OCI-LY7 (cell line): ENCODE measurements at regions not wholly inside any gene's neighbourhood (a gene's known extent, or its start where the extent isn't known, plus 50 kb on each side); places are given as distances from the start of the nearest gene placed in this dataset.

Experiments used
- BruUV-seq: library from RNA; stranded (reverse); fragments of 400-500 nt; replicated peaks from 2 replicates; lab custom pipeline; 2021; lab: Mats Ljungman, UMichigan
- CTCF ChIA-PET: fragments of 300-600 bp; sonication (Branson Sonifier 250); formaldehyde crosslinking; loops from one replicate; lab custom pipeline; 2022; ENCODE audit warnings: antibody characterized with exemption; ENCODE audit not compliant: unreplicated experiment; lab: Charles Lee
- POLR2A ChIA-PET: fragments of 300-600 bp; sonication (Branson Sonifier 250); formaldehyde crosslinking; loops from one replicate; lab custom pipeline; 2022; ENCODE audit warnings: antibody characterized with exemption; lab: Charles Lee
- DNase-seq: peaks from one replicate; pipeline ENCODE4 v3.0.0-alpha.2; 2015; ENCODE audit warnings: low spot score
- H2AFZ ChIP-seq: fragments of 200-600 bp; sonication (generic), shearing (Covaris generic); 2 replicates; pipeline ENCODE4 v1.6.1; 2014; ENCODE audit warnings: mild to moderate bottlenecking, antibody characterized with exemption, low read length, moderate library complexity
- H3K27ac ChIP-seq: fragments of 200-600 bp; sonication (generic); 2 replicates; pipeline ENCODE4 v1.5.1; 2014; ENCODE audit warnings: mixed run types, low read depth, mild to moderate bottlenecking, moderate library complexity, low read length, inconsistent platforms; ENCODE audit not compliant: poor library complexity, severe bottlenecking
- H3K36me3 ChIP-seq: fragments of 200-600 bp; sonication (generic); 2 replicates; pipeline ENCODE4 v1.6.1; 2014; ENCODE audit warnings: mild to moderate bottlenecking, antibody characterized with exemption, low read length, moderate library complexity, mixed read lengths; ENCODE audit not compliant: insufficient read depth
- H3K4me1 ChIP-seq: fragments of 200-600 bp; sonication (generic); 2 replicates; pipeline ENCODE4 v1.5.1; 2014; ENCODE audit warnings: mild to moderate bottlenecking, low read length; ENCODE audit not compliant: insufficient read depth, poor library complexity, severe bottlenecking
- H3K4me2 ChIP-seq: fragments of 200-600 bp; sonication (generic); 2 replicates; pipeline ENCODE4 v1.6.1; 2014; ENCODE audit warnings: mild to moderate bottlenecking, low read length
- H3K4me3 ChIP-seq: fragments of 200-600 bp; sonication (generic); 2 replicates; pipeline ENCODE4 v1.5.1; 2014; ENCODE audit warnings: mild to moderate bottlenecking, low read depth, low read length; ENCODE audit not compliant: poor library complexity, severe bottlenecking
- H3K79me2 ChIP-seq: fragments of 200-600 bp; sonication (generic); 2 replicates; pipeline ENCODE4 v1.6.1; 2016; ENCODE audit warnings: low read depth, mild to moderate bottlenecking, low read length, moderate library complexity, mixed read lengths; ENCODE audit not compliant: insufficient read depth
- H3K9me2 ChIP-seq: fragments of 200-600 bp; sonication (generic); 2 replicates; pipeline ENCODE4 v1.6.1; 2016; ENCODE audit warnings: mild to moderate bottlenecking, low read length, mixed read lengths; ENCODE audit not compliant: insufficient read depth
- H3K9me3 ChIP-seq: fragments of 200-600 bp; sonication (generic); 2 replicates; pipeline ENCODE4 v1.6.1; 2014; ENCODE audit warnings: mild to moderate bottlenecking, mixed run types, low read length, mixed read lengths
- H4K20me1 ChIP-seq: fragments of 200-600 bp; sonication (generic); 2 replicates; pipeline ENCODE4 v1.6.1; 2014; ENCODE audit warnings: mild to moderate bottlenecking, antibody characterized with exemption, low read length, moderate library complexity, mixed read lengths; ENCODE audit not compliant: insufficient read depth
- EZH2phosphoT487 ChIP-seq: fragments of 200-600 bp; sonication (generic); IDR thresholded peaks from 2 replicates; pipeline ENCODE4 v1.6.1; 2018; ENCODE audit warnings: low read depth, borderline replicate concordance, mild to moderate bottlenecking, mixed run types, antibody characterized with exemption, low read length, moderate library complexity, mixed read lengths
- intact Hi-C: fragments of 100-400 bp; cut with micrococcal nuclease; formaldehyde crosslinking; loops from one replicate; pipeline ENCODE4 v1.10.0; 2022; ENCODE audit not compliant: unreplicated experiment
- TF ChIP-seq, protein P1 (sequence below): fragments of 200-600 bp; sonication (generic); conservative IDR thresholded peaks from 2 replicates; pipeline ENCODE4 v1.5.1; 2014; ENCODE audit warnings: mild to moderate bottlenecking, antibody characterized with exemption, low read length, moderate library complexity, mixed read lengths

DNA sequence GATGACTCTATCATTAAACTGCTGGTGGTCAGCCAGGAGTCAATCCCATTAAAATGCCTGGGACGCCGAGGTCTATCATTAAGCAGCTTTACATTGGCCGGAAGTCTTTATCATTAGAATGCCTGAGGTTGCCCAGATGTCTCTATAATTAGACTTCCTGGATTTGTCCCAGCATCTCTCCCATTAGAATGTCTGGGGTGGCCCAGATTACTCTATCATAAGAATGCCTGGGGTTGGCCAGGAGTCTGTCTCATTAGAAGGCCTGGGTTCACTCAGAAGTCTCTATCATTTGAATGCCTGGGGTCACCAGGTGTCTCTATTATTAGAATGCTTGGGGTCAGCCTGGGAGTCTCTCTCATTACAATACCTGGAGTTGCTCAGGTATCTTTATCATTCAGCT is 2227.2 kb downstream of the TP53TG3F start:
- no peaks in the 10 kb centered on the region for H3K4me1 ChIP-seq
- TF ChIP-seq, protein P1, sequence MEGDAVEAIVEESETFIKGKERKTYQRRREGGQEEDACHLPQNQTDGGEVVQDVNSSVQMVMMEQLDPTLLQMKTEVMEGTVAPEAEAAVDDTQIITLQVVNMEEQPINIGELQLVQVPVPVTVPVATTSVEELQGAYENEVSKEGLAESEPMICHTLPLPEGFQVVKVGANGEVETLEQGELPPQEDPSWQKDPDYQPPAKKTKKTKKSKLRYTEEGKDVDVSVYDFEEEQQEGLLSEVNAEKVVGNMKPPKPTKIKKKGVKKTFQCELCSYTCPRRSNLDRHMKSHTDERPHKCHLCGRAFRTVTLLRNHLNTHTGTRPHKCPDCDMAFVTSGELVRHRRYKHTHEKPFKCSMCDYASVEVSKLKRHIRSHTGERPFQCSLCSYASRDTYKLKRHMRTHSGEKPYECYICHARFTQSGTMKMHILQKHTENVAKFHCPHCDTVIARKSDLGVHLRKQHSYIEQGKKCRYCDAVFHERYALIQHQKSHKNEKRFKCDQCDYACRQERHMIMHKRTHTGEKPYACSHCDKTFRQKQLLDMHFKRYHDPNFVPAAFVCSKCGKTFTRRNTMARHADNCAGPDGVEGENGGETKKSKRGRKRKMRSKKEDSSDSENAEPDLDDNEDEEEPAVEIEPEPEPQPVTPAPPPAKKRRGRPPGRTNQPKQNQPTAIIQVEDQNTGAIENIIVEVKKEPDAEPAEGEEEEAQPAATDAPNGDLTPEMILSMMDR: no peak
- TF ChIP-seq EZH2phosphoT487: no peak
- ChIA-PET POLR2A (no interaction called here), CTCF (no interaction called here)
- no peaks in the 10 kb centered on the region for H4K20me1 ChIP-seq
- H3K4me2 ChIP-seq: no peak overlapping the region
- H3K9me3 ChIP-seq: peaks cover 4% of the 10 kb centered on the region; the same call in 1 of the 2 replicates
- intact Hi-C loops: no loop called here
- H3K36me3 ChIP-seq: no peaks in the 10 kb centered on the region
- no TSS peak for BruUV-seq
- no peak for DNase-seq
- H2AFZ ChIP-seq: no peak overlapping the region
- H3K27ac ChIP-seq: no peak overlapping the region
- no peaks in the 10 kb centered on the region for H3K79me2 ChIP-seq
- no peak overlapping the region for H3K4me3 ChIP-seq
- no peaks in the 10 kb centered on the region for H3K9me2 ChIP-seq

DNA sequence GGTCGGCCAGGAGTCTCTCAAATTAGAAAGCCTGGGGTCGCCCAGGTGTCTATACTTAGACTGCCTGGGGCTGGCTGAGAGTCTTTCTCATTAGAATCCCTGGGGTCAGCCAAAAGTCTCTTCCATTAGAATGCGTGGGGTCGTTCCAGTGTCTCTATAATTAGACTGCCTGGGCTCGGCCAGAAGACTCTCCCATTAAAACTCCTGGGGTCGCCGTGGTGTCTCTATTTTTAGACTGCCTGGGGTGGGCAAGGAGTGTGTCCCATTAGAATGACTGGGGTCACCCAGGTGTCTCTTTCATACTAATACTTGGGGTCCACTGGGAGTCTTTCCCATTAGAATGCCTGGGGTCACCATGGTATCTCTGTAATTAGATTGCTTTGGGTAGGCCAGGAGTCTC is 2227.7 kb downstream of the TP53TG3F start:
- Histone ChIP-seq H4K20me1 (no peaks in the 10 kb centered on the region), H3K79me2 (no peaks in the 10 kb centered on the region), H3K4me2 (no peak overlapping the region), H3K4me1 (no peaks in the 10 kb centered on the region), H3K9me2 (no peaks in the 10 kb centered on the region), H3K4me3 (no peak overlapping the region), H3K9me3 (peaks cover 4% of the 10 kb centered on the region; the same call in 1 of the 2 replicates), H2AFZ (no peak overlapping the region), H3K27ac (no peak overlapping the region), H3K36me3 (no peaks in the 10 kb centered on the region)
- intact Hi-C loops: no loop called here
- CTCF ChIA-PET: no interaction called here
- no peak for TF ChIP-seq EZH2phosphoT487
- TF ChIP-seq, protein P1: no peak
- POLR2A ChIA-PET: no interaction called here
- no TSS peak for BruUV-seq
- DNase-seq: no peak

DNA sequence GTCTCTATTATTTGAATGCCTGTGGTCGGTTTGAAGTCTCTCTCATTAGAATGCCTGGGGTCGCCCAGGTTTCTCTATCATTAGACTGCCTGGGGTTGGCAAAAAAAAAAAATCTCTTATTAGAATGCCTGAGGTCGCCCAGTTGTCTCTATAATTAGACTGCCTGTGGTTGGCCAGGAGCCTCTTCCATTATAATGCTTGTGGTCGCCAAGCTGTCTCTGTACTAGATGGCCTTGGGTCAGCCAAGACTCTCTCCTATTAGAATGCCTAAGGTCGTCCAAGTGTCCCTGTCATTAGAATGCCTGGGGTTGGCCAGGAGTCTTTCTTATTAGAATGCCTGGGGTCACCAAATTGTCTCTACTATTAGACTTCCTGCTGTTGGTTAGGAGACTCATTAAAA is 2228.4 kb downstream of the TP53TG3F start:
- TF ChIP-seq, protein P1: no peak
- TF ChIP-seq EZH2phosphoT487: no peak
- H3K9me3 ChIP-seq: peaks cover 4% of the 10 kb centered on the region; the same call in 1 of the 2 replicates

More for the DNA sequence above, 2228.4 kb downstream of the TP53TG3F start:
- no peaks in the 10 kb centered on the region for H3K79me2 ChIP-seq
- intact Hi-C loops: no loop called here
- H3K9me2 ChIP-seq: no peaks in the 10 kb centered on the region
- no TSS peak for BruUV-seq
- H3K36me3 ChIP-seq: no peaks in the 10 kb centered on the region
- H2AFZ ChIP-seq: no peak overlapping the region
- H3K4me2 ChIP-seq: no peak overlapping the region
- no peaks in the 10 kb centered on the region for H4K20me1 ChIP-seq
- H3K4me3 ChIP-seq: no peak overlapping the region
- no peak overlapping the region for H3K27ac ChIP-seq
- POLR2A ChIA-PET: no interaction called here
- CTCF ChIA-PET: no interaction called here
- H3K4me1 ChIP-seq: no peaks in the 10 kb centered on the region
- DNase-seq: no peak
